Activated CD4-positive, alpha-beta T cell treated with anti-CD3 and anti-CD28 coated beads for 36 hours (primary cell): ENCODE measurements at regions not wholly inside any gene's neighbourhood (a gene's known extent, or its start where the extent isn't known, plus 50 kb on each side); places are given as distances from the start of the nearest gene placed in this dataset.

Experiments used
- ATAC-seq: fragments of 200-7000 bp; cut with Tn5 transposase; one replicate; pipeline ENCODE4 v1.10.0; 2021; ENCODE audit warnings: mild to moderate bottlenecking, moderate library complexity
- CTCF ChIA-PET: fragments of 350-600 bp; sonication (Branson Sonifier 250); formaldehyde crosslinking; loops from one replicate; lab custom pipeline; 2021; ENCODE audit warnings: antibody characterized with exemption; lab: Charles Lee
- POLR2A ChIA-PET: fragments of 350-600 bp; sonication (Branson Sonifier 250); formaldehyde crosslinking; loops from one replicate; lab custom pipeline; 2021; ENCODE audit warnings: antibody characterized with exemption, inconsistent platforms; lab: Charles Lee
- DNase-seq: peaks from one replicate; pipeline ENCODE4 v3.0.0-alpha.2; 2020
- H3K27ac Mint-ChIP-seq: one replicate; pipeline ENCODE4 v1.8.0; 2021; ENCODE audit warnings: mixed read lengths
- H3K27me3 Mint-ChIP-seq: one replicate; pipeline ENCODE4 v1.8.0; 2021; ENCODE audit warnings: mixed read lengths
- H3K36me3 Mint-ChIP-seq: one replicate; pipeline ENCODE4 v1.8.0; 2021; ENCODE audit warnings: low read depth, mixed read lengths
- H3K4me1 Mint-ChIP-seq: one replicate; pipeline ENCODE4 v1.8.0; 2021; ENCODE audit warnings: mixed read lengths
- H3K4me3 Mint-ChIP-seq: one replicate; pipeline ENCODE4 v1.8.0; 2021; ENCODE audit warnings: mild to moderate bottlenecking, moderate library complexity, mixed read lengths
- H3K9me3 Mint-ChIP-seq: one replicate; pipeline ENCODE4 v1.8.0; 2021; ENCODE audit warnings: low read depth, mixed read lengths
- intact Hi-C, 2 experiments: fragments of 100-400 bp; cut with DNase I in 1 of 2; cut with micrococcal nuclease in 1 of 2; formaldehyde crosslinking; loops; one replicate each; pipeline versions ENCODE4 v1.14.2 to v1.15.1; 2022 to 2024; cut with DNase I, micrococcal nuclease

DNA sequence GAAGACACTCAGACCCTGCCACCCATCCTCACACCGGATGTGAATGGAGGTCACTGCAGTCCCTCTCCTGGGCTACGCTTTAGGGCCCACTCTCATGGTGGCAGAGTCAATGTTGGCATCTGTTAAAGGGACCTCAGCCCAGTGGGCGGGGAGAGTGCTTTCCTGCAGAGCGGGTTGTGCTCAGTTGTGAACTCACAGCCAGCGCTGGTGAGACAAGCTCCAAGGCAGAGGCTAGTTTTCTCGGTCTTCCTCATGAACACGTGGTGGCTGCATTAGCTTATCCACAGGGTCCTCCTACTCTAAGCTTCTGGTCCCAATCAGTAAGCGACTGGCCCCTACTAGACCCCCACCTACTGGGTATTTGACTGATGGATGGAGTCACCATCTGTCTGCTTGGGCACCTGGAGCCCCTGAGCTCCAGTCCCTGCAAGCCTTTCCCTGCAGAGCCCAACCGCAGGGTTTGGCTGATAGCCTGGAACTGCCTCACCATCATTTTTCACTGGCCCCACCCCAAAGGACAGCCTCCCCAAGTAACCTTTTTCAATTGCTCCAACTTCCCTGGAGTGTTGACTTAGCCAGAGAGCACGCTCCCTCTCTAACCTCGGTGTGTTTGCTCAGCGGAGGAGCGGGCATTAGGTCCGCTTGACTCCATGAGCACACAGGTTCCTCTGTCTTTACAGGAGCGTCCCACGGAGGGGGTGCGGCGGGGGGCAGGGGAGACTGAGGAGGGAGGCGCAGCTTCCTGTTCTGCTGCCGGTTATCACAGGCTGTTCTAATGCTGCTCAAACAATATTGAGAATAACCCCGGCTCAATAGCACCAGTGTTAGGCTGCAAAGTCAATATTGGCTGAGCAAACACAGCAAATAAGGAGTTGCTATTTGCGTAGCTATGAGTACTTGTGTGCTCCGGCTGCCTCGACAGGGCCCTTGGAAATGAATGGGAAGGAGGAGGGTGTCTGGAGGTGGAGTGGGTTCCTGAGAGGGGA lies 141.7 kb downstream of the RPLP1 start:
- peaks cover 8% of the 10 kb centered on the region for H3K4me1 Mint-ChIP-seq
- no peak overlapping the region for H3K4me3 Mint-ChIP-seq
- intact Hi-C loops: no loop called here
- no peaks in the 10 kb centered on the region for H3K9me3 Mint-ChIP-seq
- DNase-seq: no peak
- peaks cover 4% of the 10 kb centered on the region for H3K27me3 Mint-ChIP-seq
- H3K36me3 Mint-ChIP-seq: no peaks in the 10 kb centered on the region
- no peak overlapping the region for H3K27ac Mint-ChIP-seq
- ChIA-PET POLR2A (no interaction called here), CTCF (interaction anchor here (0.6 to 1.0 kb wide), 2 partner anchors 12 to 63 kb away, joined by 3 read pairs; no protein-coding TSS in a partner anchor)
- ATAC-seq: no peak

DNA sequence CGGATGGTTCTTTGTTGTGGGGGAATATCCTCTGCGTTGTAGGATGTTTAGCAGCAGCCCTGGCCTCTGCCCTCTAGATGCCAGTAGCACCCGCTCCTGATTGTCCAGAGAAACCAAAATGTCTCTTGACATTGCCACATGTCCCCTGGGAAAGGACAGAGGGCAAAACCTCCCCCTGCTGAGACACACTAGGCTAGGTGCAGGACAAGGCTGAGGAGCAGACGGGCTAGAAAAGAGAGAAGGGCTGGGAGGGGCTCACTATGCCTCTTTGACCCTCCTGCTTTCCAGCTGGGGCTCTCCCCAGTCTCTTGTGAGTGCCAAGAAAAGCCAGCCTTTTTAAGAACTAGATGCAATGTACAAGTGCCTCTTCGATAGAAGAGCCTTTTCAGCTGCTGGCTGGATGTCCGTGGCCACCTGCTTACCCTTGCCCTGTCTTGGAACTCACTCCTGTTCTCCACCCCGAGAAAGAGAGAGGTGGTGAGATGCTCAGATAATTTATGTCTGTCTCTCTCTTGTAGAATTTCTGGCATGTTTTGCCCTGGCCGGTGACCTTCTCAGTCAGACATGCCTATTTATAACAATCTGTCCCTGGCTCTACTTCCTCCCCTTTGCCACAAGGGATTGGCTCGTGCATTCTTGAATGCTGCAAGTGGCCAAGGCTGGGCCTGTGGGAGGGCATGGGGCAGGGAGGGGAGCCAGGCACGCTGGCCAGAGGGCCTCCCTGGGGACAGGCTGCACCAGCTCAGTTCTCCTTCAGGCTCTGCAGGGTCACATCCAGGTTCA lies 142.6 kb downstream of the RPLP1 start:
- Mint-ChIP-seq H3K27me3 (peaks cover 6% of the 10 kb centered on the region), H3K27ac (no peak overlapping the region), H3K4me3 (no peak overlapping the region), H3K36me3 (no peaks in the 10 kb centered on the region), H3K4me1 (peaks cover 8% of the 10 kb centered on the region), H3K9me3 (no peaks in the 10 kb centered on the region)
- ChIA-PET CTCF (interaction anchor here (0.6 kb wide), 1 partner anchor 9 kb away, joined by 3 read pairs; no protein-coding TSS in a partner anchor), POLR2A (interaction anchor here (0.7 kb wide), 1 partner anchor 370 kb away, joined by 5 read pairs; no protein-coding TSS in a partner anchor)
- no peak for ATAC-seq
- intact Hi-C loops: no loop called here
- no peak for DNase-seq

DNA sequence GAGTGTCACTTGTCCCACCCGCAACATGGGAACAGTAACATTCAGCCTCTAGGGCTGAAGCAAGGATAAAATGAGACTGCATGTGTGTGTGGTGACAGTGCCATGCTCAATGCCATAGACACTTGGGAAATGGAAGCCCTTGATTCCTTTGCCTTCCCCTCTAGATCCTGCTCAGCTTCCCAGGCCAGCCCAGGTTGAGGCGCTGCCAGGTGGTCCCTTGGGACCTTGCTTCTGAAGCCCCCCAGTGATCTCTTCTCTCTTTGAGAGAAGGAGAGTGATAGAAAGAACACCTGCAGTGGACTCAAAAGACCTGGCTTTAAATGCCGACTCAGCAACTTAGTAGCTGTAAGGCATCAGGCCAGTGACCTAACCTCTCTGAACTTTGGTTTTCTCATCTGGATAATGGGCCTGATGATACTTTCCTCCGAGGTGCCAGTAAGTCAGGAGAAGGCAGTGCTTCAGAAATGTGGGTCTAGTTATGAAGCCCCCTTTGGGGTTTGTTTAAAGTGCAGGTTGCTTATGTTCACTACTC lies 144.5 kb downstream of the RPLP1 start:
- no peak overlapping the region for H3K27ac Mint-ChIP-seq
- H3K9me3 Mint-ChIP-seq: no peaks in the 10 kb centered on the region
- H3K36me3 Mint-ChIP-seq: no peaks in the 10 kb centered on the region
- intact Hi-C loops: no loop called here
- no peak for DNase-seq
- CTCF ChIA-PET: interaction anchor here (0.6 to 0.7 kb wide), 2 partner anchors 255 to 379 kb away, joined by 3 read pairs; no protein-coding TSS in a partner anchor
- POLR2A ChIA-PET: no interaction called here
- H3K27me3 Mint-ChIP-seq: peaks cover 6% of the 10 kb centered on the region
- H3K4me3 Mint-ChIP-seq: no peak overlapping the region
- peaks cover 8% of the 10 kb centered on the region for H3K4me1 Mint-ChIP-seq
- ATAC-seq: no peak

DNA sequence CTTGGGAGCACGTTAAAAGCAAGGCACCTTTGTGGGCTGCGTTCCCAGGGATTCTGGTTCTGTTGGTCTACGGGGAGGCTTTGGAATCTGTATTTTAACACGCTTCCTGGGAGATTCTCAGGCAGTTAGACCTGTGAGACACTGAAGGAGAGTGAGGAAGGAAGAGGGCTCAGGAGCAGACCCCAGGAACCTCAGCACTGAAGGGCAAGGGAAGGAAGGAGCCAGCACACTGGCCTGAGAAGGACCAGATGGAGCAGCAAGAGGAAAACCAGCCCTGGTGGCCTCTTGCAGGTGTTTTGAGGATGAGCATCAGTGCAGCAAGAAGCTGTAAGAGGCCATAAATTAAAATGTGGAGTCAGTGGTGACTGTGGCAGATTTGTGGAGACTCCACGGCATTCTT lies 146.7 kb downstream of the RPLP1 start:
- H3K4me1 Mint-ChIP-seq: peaks cover 6% of the 10 kb centered on the region
- ChIA-PET POLR2A (no interaction called here), CTCF (no interaction called here)
- intact Hi-C loops: no loop called here
- H3K27me3 Mint-ChIP-seq: peaks cover 6% of the 10 kb centered on the region
- H3K4me3 Mint-ChIP-seq: no peak overlapping the region
- H3K36me3 Mint-ChIP-seq: no peaks in the 10 kb centered on the region
- ATAC-seq (no peak), DNase-seq (no peak)
- H3K9me3 Mint-ChIP-seq: no peaks in the 10 kb centered on the region
- H3K27ac Mint-ChIP-seq: no peak overlapping the region

DNA sequence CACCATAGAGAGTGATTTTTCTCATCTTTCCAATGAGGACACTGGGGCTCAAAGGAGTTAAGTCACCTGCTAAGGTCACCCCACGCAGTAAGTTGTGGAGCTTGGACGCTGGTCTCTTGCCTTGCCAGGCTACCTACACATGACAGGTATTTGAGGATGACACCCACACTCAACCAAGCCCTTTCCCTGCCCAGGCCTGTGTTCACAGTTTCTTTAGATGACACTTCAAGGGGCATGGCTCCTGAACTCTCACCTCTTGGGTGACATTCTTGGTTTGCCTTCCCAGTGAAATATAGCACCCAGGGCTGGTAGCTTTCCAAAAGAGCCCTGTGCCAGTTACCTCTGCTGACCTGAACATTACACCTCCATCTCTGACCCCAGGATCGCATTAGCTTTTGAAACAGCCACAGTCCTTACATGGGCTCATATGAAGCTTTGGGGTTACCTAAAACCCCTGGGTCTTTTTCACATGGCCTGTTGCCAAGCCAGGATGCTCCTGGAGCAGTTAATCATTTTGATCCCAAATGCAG lies 148.0 kb downstream of the RPLP1 start:
- intact Hi-C loops: no loop called here
- no peaks in the 10 kb centered on the region for H3K4me1 Mint-ChIP-seq
- CTCF ChIA-PET: no interaction called here
- ATAC-seq (no peak), DNase-seq (no peak)
- H3K9me3 Mint-ChIP-seq: no peaks in the 10 kb centered on the region
- no peak overlapping the region for H3K27ac Mint-ChIP-seq
- POLR2A ChIA-PET: no interaction called here
- H3K4me3 Mint-ChIP-seq: no peak overlapping the region
- H3K36me3 Mint-ChIP-seq: no peaks in the 10 kb centered on the region
- peaks cover 6% of the 10 kb centered on the region for H3K27me3 Mint-ChIP-seq

DNA sequence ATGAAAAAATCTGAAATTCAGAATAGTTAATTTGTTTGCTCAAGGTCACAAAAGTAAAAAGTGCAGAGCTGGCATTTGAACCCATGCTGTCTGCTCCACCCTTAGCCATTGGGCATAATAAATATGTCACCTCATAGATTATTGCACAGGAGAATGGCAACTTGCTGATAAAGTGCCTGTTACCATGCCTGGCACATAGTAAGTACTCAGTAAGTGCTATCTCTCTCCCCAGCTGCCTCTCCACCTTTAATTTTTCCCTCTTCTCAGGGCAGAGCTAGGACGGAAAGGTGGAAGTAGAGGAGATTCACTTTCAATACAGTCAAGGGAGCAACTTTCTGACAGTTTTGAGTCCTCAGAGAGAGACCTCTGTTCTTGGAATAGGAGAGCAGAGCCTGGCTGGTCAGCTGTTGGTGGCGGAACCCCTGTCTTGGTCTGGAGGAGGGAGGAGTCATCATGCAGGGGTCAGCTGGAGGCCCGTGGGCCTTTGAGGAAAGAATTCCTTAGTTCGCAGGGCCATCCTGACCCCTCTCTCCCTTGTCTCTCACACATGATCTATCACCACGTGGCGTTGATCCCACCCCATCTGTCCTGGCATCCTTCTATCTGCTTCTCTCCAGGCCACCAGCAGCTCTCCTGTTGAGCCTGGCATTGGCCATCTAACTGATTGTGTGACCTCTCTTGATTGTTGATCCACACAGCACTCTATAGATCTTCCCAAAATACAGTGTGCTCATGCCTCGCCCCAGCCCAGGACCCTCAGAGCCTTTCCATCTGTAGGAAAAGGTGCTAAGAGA lies 149.3 kb downstream of the RPLP1 start:
- DNase-seq: no peak
- Mint-ChIP-seq H3K9me3 (no peaks in the 10 kb centered on the region), H3K27me3 (peaks cover 6% of the 10 kb centered on the region), H3K4me1 (no peaks in the 10 kb centered on the region), H3K4me3 (no peak overlapping the region), H3K27ac (no peak overlapping the region), H3K36me3 (no peaks in the 10 kb centered on the region)
- no peak for ATAC-seq
- CTCF ChIA-PET: interaction anchor here (0.6 kb wide), 1 partner anchor 424 kb away, joined by 3 read pairs; no protein-coding TSS in a partner anchor
- intact Hi-C loops: no loop called here
- POLR2A ChIA-PET: no interaction called here

DNA sequence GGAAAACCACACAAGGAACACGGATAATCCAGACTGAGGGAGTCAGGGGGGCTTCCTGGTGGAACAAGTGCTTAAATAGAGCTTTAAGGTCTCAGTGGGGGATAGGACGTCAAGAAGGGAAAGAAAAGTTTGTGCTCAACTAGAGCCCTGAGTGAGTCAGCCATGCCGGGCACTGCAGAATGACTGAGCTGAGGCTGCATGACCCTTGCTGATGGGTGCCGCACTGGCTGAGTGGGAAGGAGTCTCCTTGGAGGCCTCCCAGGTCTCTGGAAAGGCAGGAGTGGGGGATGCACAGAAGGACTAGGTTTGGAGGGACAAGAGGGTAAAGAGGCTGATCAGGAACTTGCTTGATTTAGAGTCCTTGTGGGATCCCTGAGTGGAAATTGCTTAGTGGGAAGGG lies 150.3 kb downstream of the RPLP1 start:
- ATAC-seq: no peak
- no peaks in the 10 kb centered on the region for H3K36me3 Mint-ChIP-seq
- CTCF ChIA-PET: interaction anchor here (0.6 kb wide), 1 partner anchor 423 kb away, joined by 3 read pairs; no protein-coding TSS in a partner anchor
- intact Hi-C loops: no loop called here
- no peaks in the 10 kb centered on the region for H3K4me1 Mint-ChIP-seq
- peaks cover 6% of the 10 kb centered on the region for H3K27me3 Mint-ChIP-seq
- no peak overlapping the region for H3K4me3 Mint-ChIP-seq
- no peaks in the 10 kb centered on the region for H3K9me3 Mint-ChIP-seq
- H3K27ac Mint-ChIP-seq: no peak overlapping the region
- no peak for DNase-seq
- POLR2A ChIA-PET: no interaction called here

DNA sequence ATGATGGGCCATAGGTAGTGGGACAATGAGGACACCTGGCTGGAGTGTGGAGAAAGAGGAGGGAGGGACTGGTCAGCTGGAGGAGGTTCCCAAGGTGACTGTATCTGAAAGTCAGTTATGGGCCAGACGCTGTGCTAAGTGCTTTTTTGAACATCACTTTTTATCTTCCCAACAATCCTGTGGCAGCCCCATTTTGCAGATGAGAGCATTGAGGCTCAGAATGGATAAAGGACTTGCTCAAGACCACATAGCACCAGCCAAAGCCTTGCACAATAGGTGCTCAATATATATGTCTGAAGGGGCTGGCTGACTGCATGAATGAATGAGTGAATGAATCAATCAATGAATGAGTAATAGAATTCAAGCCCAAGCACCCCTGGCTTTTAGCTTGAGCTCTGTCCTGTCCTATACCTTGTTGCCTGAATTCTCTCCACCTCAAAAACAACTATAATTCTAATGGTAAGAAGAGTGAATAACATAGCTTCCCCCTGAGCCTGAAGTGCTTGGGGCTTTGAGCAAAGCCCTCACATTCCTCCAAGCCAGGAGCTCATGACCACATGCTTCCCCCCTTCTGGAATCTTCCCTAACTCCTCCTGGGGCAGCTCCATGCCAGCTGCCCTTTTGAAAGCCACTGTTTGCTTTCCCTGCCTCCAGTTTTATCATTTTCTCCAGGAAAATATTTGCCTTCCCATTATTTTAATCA lies 150.9 kb downstream of the RPLP1 start:
- DNase-seq: no peak
- ATAC-seq: no peak
- Mint-ChIP-seq H3K27me3 (peaks cover 6% of the 10 kb centered on the region), H3K4me1 (no peaks in the 10 kb centered on the region), H3K4me3 (no peak overlapping the region), H3K36me3 (no peaks in the 10 kb centered on the region), H3K27ac (no peak overlapping the region), H3K9me3 (no peaks in the 10 kb centered on the region)
- POLR2A ChIA-PET: no interaction called here
- CTCF ChIA-PET: interaction anchor here (0.6 to 0.7 kb wide), 2 partner anchors 49 to 339 kb away, joined by 3 read pairs; no protein-coding TSS in a partner anchor
- intact Hi-C loops: no loop called here

DNA sequence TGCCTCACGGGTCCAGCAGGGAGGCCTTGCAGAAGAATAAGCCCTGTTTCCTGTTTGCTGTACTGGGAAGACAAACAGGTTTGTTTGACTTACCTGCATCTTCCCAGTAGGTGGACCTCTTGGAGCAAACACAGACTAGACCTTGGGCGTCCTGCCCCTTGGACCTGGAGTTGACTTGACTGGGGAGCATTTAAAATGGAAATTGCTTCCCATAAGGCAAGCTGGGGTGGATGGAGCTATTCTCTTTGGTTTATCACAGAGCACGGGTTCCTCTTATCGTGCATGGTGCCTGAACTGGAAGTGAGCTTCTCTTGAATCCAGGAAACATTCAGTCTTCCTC lies 151.4 kb downstream of the RPLP1 start:
- no peak overlapping the region for H3K4me3 Mint-ChIP-seq
- ATAC-seq (no peak), DNase-seq (no peak)
- POLR2A ChIA-PET: no interaction called here
- H3K27ac Mint-ChIP-seq: no peak overlapping the region
- H3K9me3 Mint-ChIP-seq: no peaks in the 10 kb centered on the region
- CTCF ChIA-PET: interaction anchor here (0.5 to 0.7 kb wide), 4 partner anchors 8 to 339 kb away, joined by 3 read pairs; no protein-coding TSS in a partner anchor
- H3K36me3 Mint-ChIP-seq: no peaks in the 10 kb centered on the region
- peaks cover under 1% of the 10 kb centered on the region for H3K4me1 Mint-ChIP-seq
- intact Hi-C loops: no loop called here
- peaks cover 5% of the 10 kb centered on the region for H3K27me3 Mint-ChIP-seq

DNA sequence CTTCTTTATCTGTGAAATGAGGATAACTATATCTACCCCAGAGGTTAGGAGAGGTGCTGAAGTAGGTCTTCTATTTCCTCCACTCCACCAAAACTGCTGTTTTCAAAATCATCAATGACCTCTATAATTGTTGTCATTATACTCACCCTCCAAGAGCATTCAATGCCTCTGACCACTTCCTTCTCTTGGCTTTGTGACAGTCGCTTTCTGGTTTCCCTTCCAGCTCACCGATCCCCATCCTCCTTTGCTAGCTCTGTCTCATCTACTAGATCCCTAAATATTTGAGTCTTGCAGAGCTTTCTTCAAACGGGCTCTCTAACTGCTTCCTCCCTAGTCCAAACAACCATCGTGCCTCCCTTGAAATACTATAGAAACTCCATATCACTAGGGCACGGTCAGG lies 153.5 kb downstream of the RPLP1 start:
- ChIA-PET POLR2A (no interaction called here), CTCF (interaction anchor here (0.6 to 0.9 kb wide), 4 partner anchors 10 to 61 kb away, joined by 3 to 4 read pairs (median 3); no protein-coding TSS in a partner anchor)
- H3K9me3 Mint-ChIP-seq: no peaks in the 10 kb centered on the region
- no peak overlapping the region for H3K4me3 Mint-ChIP-seq
- intact Hi-C loops: no loop called here
- H3K36me3 Mint-ChIP-seq: no peaks in the 10 kb centered on the region
- no peaks in the 10 kb centered on the region for H3K27me3 Mint-ChIP-seq
- ATAC-seq: no peak
- H3K4me1 Mint-ChIP-seq: peaks cover 8% of the 10 kb centered on the region
- DNase-seq: no peak
- no peak overlapping the region for H3K27ac Mint-ChIP-seq
